Activated gamma-delta T cell (primary cell): ENCODE measurements at regions not wholly inside any gene's neighbourhood (a gene's known extent, or its start where the extent isn't known, plus 50 kb on each side); places are given as distances from the start of the nearest gene placed in this dataset.

Experiments
- DNase-seq: peaks from one replicate; lab custom pipeline; 2025; lab: John Stamatoyannopoulos, UW

DNA sequence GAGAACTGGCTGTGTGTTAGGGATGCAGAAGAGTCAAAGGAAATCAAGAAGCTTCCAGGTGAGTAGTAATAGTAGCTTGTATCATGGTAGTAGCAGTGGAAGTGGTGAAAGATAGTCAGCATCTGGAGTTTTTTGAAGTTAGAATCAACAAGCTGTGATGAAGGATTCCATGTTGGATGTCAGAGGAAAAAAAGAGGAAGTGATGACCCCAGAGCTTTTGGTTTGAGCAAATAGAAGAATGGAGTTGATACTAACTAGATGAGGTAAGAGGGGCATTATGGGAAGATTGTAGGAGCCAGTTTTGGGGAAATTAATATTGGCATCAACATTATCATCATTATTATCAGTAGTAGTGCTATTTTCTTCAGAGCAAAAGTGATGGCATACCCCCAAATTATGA lies 542.2 kb downstream of the XIRP2 start:
- no peak for DNase-seq

GRCh38 chr2:167424803-167425755 lies 536.8 kb downstream of the XIRP2 start:
- no peak for DNase-seq

DNA sequence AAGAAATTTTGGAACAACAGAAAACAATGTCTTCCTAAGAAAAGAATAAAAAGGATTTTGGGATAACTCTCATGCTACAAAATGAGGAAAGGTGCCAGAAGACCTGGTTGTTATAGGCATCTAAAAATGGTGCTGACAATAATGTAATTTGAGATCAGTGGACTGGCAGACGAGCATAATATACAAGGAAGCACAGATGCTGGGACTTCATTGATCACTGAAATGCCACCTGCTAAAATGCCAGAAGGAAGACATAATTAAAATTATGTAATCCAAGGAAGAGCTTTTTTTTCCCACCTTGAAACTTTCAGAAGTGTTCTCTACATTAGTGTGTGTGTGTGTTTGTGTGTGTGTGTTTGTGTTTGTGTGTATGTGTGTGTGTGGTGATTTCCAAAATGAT lies 535.9 kb downstream of the XIRP2 start:
- DNase-seq = no peak

DNA sequence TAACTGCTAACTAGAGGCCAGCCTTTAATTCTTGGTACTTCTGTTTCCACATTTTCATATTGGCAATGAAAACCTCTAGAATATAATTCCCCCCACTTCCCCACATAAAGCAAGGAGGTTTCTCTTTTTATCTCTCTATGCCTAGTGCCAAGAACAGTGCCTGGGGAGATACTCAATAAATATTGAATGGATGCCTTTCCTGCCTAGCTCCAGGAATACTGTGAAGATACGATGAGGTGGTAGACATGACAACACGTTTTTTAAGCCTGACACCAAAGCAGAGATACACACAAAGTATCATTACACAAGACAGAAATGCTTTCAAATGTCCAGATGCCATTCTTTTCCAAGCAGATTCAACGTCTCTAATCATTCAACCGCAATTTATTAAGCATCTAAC lies 535.5 kb downstream of the XIRP2 start:
- no peak for DNase-seq

DNA sequence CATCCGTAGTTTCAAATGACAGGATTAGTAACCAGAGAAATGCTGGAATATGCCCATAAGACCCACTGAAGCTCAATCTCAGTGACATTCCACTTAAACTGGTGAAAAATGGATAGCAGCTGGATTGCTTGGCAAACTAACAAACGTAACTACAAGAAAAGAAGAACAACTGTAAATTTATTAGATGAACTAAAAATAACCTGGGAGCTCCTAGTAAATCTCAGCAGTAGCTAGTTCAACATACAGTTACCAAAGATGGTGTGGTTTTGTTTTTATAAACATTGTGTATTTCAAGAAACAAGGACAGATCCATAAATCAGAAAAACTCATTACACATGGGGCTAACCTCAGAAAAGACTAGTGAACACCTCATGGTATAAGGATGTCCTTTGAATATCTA lies 531.9 kb downstream of the XIRP2 start:
- DNase-seq = no peak

- DNase-seq = no peak
Measured at GRCh38 chr2:167415068-167415467, 526.8 kb downstream of the XIRP2 start.

GRCh38 chr2:167411367-167411766 lies 523.1 kb downstream of the XIRP2 start:
- DNase-seq = no peak

DNA sequence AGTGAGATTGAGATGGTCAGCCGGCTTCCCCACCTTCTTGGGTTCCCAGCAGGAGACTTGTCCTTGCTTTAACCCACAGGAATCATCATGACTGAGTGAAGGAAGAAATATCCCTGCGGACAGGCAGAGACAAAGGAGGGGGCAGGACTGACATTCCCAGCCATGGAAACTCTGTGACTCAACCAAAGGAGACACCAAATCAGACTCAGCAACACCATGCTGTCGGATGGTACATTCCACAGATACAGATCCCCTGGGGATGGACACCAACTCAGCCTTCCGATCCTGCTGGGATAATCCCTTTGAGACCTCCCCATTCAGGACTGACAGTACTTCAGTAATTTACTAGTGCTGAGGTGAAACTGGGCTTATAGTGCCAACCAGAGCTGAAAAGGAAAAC lies 518.3 kb downstream of the XIRP2 start:
- no peak for DNase-seq

- DNase-seq = no peak
Measured at GRCh38 chr2:167404627-167405284, 516.5 kb downstream of the XIRP2 start.

DNA sequence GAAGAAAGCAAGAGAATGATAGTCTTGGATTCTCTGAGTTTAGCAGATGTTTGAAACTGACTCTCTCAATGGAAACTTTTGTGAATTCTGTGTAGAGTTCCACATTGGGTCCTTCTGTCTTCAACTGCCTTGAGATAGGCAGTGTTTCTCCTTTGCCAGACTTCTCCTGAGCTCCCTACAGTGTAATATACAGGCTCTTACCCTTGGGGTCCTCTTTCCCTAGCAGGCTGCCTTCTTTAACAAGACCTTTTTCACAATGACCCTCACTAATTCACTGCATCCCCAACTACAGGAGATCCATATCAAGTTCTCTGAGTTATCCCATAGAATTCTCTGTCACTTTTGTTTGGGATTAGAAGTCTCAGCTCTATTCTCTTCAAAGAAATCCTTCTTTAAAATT lies 513.0 kb downstream of the XIRP2 start:
- DNase-seq = no peak

DNA sequence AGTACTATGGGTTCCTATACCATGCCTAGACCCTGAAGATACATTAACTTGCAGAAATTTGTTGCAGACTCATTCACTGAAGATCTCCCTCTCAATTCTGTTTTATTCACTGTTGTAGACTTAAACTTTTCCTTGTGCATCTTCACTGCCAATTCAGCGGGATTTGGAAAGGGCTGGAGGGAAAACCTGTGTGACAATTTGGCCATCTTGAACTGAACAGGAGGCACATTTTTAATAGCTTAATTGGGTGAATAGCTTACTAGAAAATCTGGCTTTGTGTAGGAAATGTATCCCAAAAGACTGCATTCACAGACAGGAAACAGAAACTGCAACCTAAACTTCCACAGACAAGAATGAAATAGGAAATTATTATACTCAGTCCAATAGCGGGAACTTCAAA lies 512.3 kb downstream of the XIRP2 start:
- no peak for DNase-seq

GRCh38 chr2:167398873-167399272 lies 510.6 kb downstream of the XIRP2 start:
- DNase-seq = no peak

GRCh38 chr2:167388901-167389300 lies 500.6 kb downstream of the XIRP2 start:
- no peak for DNase-seq

GRCh38 chr2:167388497-167388896 lies 500.2 kb downstream of the XIRP2 start:
- no peak for DNase-seq

DNA sequence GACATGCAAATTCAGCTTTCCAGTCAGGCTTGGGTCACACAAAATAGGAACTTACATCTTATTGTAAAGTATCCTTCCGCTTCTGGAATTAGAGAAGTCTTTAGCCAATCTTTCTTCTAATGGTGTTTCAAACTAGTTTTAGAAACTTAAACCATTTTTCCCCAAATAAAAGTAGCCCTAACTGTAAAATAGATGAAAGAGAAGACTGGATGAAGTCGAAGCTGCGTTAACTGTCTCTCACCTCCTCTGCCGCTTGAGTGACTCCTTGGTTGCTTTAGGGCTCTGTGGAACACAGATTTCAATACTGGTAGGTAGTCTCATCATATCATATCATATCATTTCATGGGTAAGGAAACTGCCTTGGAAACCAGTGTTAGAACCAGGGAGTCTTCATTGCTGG lies 498.4 kb downstream of the XIRP2 start:
- DNase-seq = no peak

GRCh38 chr2:167383610-167384194 lies 495.4 kb downstream of the XIRP2 start:
- no peak for DNase-seq

DNA sequence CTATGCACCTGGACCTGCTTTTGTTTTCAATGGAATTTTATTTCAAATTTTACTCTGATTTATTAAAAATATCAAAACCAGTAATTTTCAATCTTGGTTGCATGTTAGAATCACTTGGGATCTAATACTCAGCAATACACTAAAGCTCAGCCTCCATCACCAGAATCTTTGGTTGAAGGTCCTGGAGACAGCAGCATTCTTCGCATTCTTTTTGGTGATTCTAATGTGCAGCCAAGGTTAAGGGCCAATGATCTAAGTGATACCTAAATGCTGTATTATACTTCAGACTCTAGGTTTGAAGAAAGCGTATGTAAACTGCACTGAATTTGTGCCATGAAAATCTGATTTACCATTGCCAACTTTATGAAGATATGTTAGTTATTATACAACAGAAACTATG lies 493.1 kb downstream of the XIRP2 start:
- no peak for DNase-seq

DNA sequence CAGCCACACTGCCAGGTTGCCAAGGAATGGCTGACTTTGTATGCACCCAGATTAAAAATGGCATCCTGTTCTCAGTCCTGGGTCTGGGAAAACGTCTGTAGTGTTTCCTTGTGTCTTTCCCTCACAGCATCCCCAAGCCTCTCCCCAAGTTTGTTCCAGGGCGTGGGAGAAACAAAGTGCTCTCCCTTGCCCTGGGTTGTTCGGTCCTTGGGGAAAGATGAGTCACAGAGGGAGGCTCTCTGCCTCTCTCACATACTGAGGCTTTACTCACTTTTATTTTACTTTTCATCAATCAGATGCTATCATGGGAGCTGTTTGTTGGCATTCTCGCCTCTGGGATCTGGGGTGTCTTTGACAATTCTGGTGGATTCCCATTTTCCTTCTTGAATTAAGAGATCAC lies 492.3 kb downstream of the XIRP2 start:
- DNase-seq = no peak

GRCh38 chr2:167380094-167380493 lies 491.8 kb downstream of the XIRP2 start:
- DNase-seq = no peak

- no peak for DNase-seq
Measured at GRCh38 chr2:167369083-167369482, 480.8 kb downstream of the XIRP2 start.

DNA sequence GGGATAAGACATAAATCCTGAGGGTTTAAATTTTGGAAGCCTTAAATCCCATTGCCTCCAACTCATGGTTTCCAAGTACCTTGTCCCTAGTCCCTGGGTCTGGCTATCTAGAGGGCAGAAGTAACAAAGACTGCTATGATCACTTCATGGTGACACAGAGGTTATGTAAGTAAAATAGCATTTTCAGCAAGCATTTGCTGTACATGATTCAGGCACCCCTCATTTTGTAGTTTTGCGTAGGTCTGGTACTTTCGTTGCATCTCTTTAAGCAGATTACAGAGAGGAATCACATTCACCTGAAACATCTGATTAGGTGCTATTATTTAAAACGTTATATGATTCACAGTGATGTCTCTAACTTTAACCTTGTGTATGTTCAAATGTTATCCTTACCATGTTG lies 480.1 kb downstream of the XIRP2 start:
- no peak for DNase-seq

DNA sequence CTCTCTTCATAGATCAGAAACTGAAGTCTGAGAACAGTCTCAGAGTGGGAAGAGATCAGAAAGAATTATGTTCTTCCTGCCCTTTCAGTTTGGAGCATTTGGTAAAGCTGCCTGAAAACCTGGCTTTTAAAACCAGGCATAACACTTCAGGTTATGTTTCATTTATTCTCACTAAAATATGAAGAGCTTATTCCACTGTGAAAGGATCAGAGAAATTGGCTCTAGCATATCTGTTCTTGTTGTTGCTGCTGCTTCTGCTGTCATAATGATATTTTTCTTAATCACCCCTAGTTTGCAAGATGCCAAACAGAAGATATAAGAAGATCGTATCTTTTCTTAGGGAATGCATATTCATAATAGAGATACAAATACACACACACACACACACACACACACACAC lies 476.9 kb downstream of the XIRP2 start:
- no peak for DNase-seq

- DNase-seq = no peak
Measured at GRCh38 chr2:167361426-167361825, 473.1 kb downstream of the XIRP2 start.
